Hematopoietic multipotent progenitor cell treated with erythropoietin and hydrocortisone succinate and interleukin-3 and kit ligand, for 15 days (in vitro differentiated cells): ENCODE measurements at regions not wholly inside any gene's neighbourhood (a gene's known extent, or its start where the extent isn't known, plus 50 kb on each side); places are given as distances from the start of the nearest gene placed in this dataset.
"Not testable (repeated sequence)": the region's sequence is repeated elsewhere in the genome, so short reads cannot be mapped to it uniquely, and the experiment has no call there.

ENCODE experiments used
- DNase-seq: peaks from one replicate; pipeline ENCODE4 v3.0.0-alpha.2; 2015; ENCODE audit warnings: low spot score

- DNase-seq: no peak
Observed at GRCh38 chr6:8180327-8181159, 78.2 kb upstream of the EEF1E1 start.

GRCh38 chr6:8177721-8178120 lies 75.4 kb upstream of the EEF1E1 start:
- DNase-seq: no peak

- DNase-seq: no peak
Observed at GRCh38 chr6:8175046-8175777, 72.9 kb upstream of the EEF1E1 start.

DNA sequence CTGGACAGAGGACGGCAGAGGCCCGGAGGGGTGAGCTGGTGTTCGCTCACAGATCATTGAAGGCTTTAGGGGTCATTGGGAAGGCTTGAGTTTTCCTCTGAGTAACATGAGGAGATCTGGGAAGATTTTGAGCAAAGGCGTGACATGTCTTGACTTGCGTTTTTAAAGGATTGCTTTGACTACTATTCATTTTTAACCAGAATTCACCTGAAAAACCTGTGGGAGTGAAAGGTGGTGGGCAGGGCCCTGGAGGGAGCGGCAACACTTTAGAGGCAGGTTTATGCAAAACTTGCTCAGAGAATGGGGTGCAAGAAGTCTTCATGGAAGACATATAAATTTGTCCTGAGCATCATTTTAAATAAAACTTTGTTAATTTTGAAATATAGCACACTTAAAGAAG lies 72.2 kb upstream of the EEF1E1 start:
- DNase-seq: no peak

- no peak for DNase-seq
Observed at GRCh38 chr6:8172530-8172929, 70.2 kb upstream of the EEF1E1 start.

- no peak for DNase-seq
Observed at GRCh38 chr6:8170754-8171153, 68.4 kb upstream of the EEF1E1 start.

DNA sequence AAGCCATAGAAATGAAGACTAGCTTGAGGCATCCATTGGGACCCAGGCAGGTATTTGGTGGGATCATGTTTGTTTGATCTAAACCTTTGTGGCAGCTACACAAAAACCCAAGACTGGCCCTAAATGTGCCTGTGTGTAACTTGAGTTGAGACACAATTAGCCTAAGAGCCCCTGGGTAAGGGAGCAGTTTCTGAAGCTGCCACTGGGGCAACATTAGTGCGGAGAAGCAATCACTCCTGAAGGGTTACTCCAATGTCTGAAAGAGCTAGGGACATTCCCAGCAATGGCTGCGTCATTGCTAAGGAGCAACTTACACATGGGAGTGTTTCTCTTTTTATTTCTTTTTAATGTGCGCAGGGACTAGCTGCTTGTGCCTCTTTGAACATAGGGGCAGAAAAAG lies 67.9 kb upstream of the EEF1E1 start:
- no peak for DNase-seq

DNA sequence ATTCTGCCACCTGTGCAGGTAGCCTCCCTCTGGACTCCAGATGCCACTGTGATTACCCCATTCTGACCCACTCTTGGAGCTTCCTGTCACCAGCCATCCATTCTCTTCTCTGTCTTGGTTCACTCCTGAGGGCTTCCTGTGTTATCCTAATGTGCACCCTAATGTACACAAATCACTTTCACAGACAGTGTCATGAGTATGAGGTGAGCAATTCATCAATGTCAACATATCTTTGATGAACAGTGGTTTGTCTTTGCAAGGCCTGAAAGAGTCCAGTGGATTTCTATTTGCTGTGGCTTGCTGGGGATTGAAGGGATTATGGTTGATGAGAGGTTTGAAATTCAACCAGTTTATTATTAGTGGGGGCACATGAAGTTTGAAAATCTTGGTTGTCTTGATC lies 63.8 kb upstream of the EEF1E1 start:
- no peak for DNase-seq

- not testable (repeated sequence) for DNase-seq
Observed at GRCh38 chr6:8165008-8165407, 62.7 kb upstream of the EEF1E1 start.

DNA sequence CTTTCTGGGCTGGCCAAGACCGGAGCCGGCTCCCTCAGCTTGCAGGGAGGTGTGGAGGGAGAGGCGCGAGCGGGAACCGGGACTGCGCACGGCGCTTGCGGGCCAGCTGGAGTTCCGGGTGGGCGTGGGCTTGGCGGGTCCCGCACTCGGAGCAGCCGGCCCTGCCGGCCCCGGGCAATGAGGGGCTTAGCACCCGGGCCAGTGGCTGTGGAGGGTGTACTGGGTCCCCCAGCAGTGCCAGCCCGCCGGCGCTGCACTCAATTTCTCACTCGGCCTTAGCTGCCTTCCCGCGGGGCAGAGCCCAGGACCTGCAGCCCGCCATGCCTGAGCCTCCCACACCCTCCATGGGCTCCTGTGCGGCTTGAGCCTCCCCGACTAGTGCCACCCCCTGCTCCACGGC lies 61.9 kb upstream of the EEF1E1 start:
- DNase-seq: not testable (repeated sequence)

DNA sequence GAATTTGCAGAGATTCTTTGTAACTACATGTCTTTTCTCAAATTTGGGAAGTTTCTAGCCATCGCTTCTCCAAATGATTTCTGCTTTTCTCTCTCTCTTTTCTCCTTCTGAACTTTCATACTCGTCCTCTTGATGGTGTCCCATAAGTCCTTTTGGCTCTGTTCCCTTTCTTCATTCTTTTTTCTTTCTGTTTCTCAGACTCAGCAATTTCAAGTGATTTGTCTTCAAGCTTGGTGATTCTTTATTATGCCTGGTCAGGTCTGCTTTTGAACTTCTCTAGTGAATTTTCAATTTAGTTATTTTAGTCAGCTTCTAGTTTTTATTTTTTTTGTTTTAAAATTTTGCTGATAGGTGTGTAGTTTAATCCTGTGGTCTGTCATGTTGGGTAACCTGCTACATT lies 57.6 kb upstream of the EEF1E1 start:
- no peak for DNase-seq

DNA sequence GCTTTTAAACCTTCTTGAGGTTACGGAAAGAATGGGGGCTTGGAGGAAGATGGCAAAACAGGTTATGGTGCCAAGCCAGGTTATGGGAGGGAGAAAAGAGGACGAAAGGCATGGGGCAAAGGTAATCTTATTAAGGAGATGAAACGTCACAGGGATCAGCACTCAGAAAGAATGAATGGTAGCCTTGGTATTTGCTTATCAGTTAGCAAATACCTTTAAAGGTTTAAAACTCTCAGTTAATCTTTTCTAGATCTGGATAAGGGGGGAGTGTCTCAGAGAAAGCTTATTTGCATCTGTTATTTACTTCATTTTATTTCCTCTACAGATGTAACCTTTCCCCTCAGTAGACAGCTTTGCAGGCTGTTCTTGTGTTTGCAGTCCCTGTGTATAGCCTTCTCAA lies 55.5 kb upstream of the EEF1E1 start:
- DNase-seq: no peak

- DNase-seq: no peak
Observed at GRCh38 chr6:8155259-8156012, 53.1 kb upstream of the EEF1E1 start.
